ENCODE measurements at regions not wholly inside any gene's neighbourhood (a gene's known extent, or its start where the extent isn't known, plus 50 kb on each side); places are given as distances from the start of the nearest gene placed in this dataset.

GRCh38 chr2:203651621-203652020, 54.8 kb upstream of the CD28 start:
- Mint-ChIP-seq H3K4me1 (no peaks in the 10 kb centered on the region), H3K4me3 (no peak overlapping the region), H3K27me3 (ENCODE audit: low read depth in 2 of 2) (peaks cover 0 to 5% of the 10 kb centered on the region in 2 donors), H3K36me3 (no peaks in the 10 kb centered on the region), H3K9me3 (no peaks in the 10 kb centered on the region), H3K27ac (no peak overlapping the region)
- DNase-seq (no peak), ATAC-seq (no peak)
- Histone ChIP-seq H3K27ac (ENCODE audit: low read length) (no peak overlapping the region), H3K4me1 (ENCODE audit: control insufficient read depth, insufficient read depth, low read length) (no peaks in the 10 kb centered on the region), H3K36me3 (ENCODE audit: control insufficient read depth, insufficient read depth, low read length) (no peaks in the 10 kb centered on the region), H3K9me3 (ENCODE audit: control insufficient read depth, insufficient read depth, low read length) (no peaks in the 10 kb centered on the region), H3K27me3 (ENCODE audit: control insufficient read depth, insufficient read depth, low read length) (no peaks in the 10 kb centered on the region), H3K4me3 (ENCODE audit: low read length) (no peak overlapping the region)
- TF ChIP-seq CTCF (IDR thresholded peaks at IDR 0.05): no peak
- WGBS (ENCODE audit: insufficient coverage): no CpG with 5 or more reads among the region's 1 CpG
- intact Hi-C loops (cut with micrococcal nuclease): no loop called here

GRCh38 chr2:203654826-203655225, 51.6 kb upstream of the CD28 start:
- H3K27me3 ChIP-seq (ENCODE audit: control insufficient read depth, insufficient read depth, low read length): no peaks in the 10 kb centered on the region
- no peaks in the 10 kb centered on the region for H3K9me3 Mint-ChIP-seq
- no peaks in the 10 kb centered on the region for H3K4me1 Mint-ChIP-seq
- no peak overlapping the region for H3K4me3 ChIP-seq (ENCODE audit: low read length)
- peaks cover 0 to 15% of the 10 kb centered on the region in 2 donors for H3K27me3 Mint-ChIP-seq (ENCODE audit: low read depth in 2 of 2)
- peaks cover 3% of the 10 kb centered on the region for H3K4me1 ChIP-seq (ENCODE audit: control insufficient read depth, insufficient read depth, low read length)
- H3K4me3 Mint-ChIP-seq: no peak overlapping the region
- no peak overlapping the region for H3K27ac ChIP-seq (ENCODE audit: low read length)
- H3K9me3 ChIP-seq (ENCODE audit: control insufficient read depth, insufficient read depth, low read length): no peaks in the 10 kb centered on the region
- ATAC-seq (no peak), DNase-seq (no peak)
- no peaks in the 10 kb centered on the region for H3K36me3 ChIP-seq (ENCODE audit: control insufficient read depth, insufficient read depth, low read length)
- intact Hi-C loops (cut with micrococcal nuclease): no loop called here
- TF ChIP-seq CTCF (IDR thresholded peaks at IDR 0.05): no peak
- 71% methylated on average over 2 of the region's 3 CpGs for WGBS (ENCODE audit: insufficient coverage)
- no peak overlapping the region for H3K27ac Mint-ChIP-seq
- no peaks in the 10 kb centered on the region for H3K36me3 Mint-ChIP-seq

GRCh38 chr2:203656522-203657287, 49.7 kb upstream of the CD28 start:
- Histone ChIP-seq H3K4me1 (ENCODE audit: control insufficient read depth, insufficient read depth, low read length) (peaks cover 3% of the 10 kb centered on the region), H3K27ac (ENCODE audit: low read length) (no peak overlapping the region), H3K9me3 (ENCODE audit: control insufficient read depth, insufficient read depth, low read length) (no peaks in the 10 kb centered on the region), H3K27me3 (ENCODE audit: control insufficient read depth, insufficient read depth, low read length) (no peaks in the 10 kb centered on the region), H3K36me3 (ENCODE audit: control insufficient read depth, insufficient read depth, low read length) (no peaks in the 10 kb centered on the region), H3K4me3 (ENCODE audit: low read length) (no peak overlapping the region)
- H3K4me3 Mint-ChIP-seq: no peak overlapping the region
- ATAC-seq (peak in 1 of 3 donors; percentile 21), DNase-seq (no peak)
- H3K4me1 Mint-ChIP-seq: no peaks in the 10 kb centered on the region
- H3K36me3 Mint-ChIP-seq: no peaks in the 10 kb centered on the region
- H3K27me3 Mint-ChIP-seq (ENCODE audit: low read depth in 2 of 2): peaks cover 0 to 15% of the 10 kb centered on the region in 2 donors
- intact Hi-C loops (cut with micrococcal nuclease): no loop called here
- no peak for TF ChIP-seq CTCF (IDR thresholded peaks at IDR 0.05)
- 77% methylated on average over 10 of the region's 10 CpGs for WGBS (ENCODE audit: insufficient coverage)
- H3K27ac Mint-ChIP-seq: no peak overlapping the region
- H3K9me3 Mint-ChIP-seq: no peaks in the 10 kb centered on the region

Measured in natural killer cell (primary cell).